SK-N-SH (cell line): ENCODE measurements at regions not wholly inside any gene's neighbourhood (a gene's known extent, or its start where the extent isn't known, plus 50 kb on each side); places are given as distances from the start of the nearest gene placed in this dataset.

Experiments
- CTCF ChIP-seq: fragments of 200-600 bp; sonication (generic); IDR thresholded peaks from 2 replicates; pipeline ENCODE4 v1.6.1; 2017; ENCODE audit warnings: antibody characterized with exemption, mild to moderate bottlenecking, moderate library complexity
- GABPA ChIP-seq: IDR thresholded peaks from 2 replicates; pipeline ENCODE4 v1.4.0; 2012; ENCODE audit warnings: low read depth, mild to moderate bottlenecking
- JUND ChIP-seq: IDR thresholded peaks from 2 replicates; pipeline ENCODE4 v1.4.0; 2012
- POLR2AphosphoS5 ChIP-seq: IDR thresholded peaks from 2 replicates; pipeline ENCODE4 v1.6.1; 2012; ENCODE audit warnings: low read depth, low read length
- TCF12 ChIP-seq: IDR thresholded peaks from 2 replicates; pipeline ENCODE4 v1.4.0; 2012
- TF ChIP-seq, protein P1 (sequence below): IDR thresholded peaks from 2 replicates; pipeline ENCODE4 v1.4.0; 2012; ENCODE audit warnings: low read depth

GRCh38 chr5:89267788-89268187 is 384.8 kb upstream of the MEF2C start:
- TF ChIP-seq POLR2AphosphoS5 (no peak), JUND (no peak), TCF12 (no peak), CTCF (no peak), GABPA (no peak)
- TF ChIP-seq, protein P1, sequence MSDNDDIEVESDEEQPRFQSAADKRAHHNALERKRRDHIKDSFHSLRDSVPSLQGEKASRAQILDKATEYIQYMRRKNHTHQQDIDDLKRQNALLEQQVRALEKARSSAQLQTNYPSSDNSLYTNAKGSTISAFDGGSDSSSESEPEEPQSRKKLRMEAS, result no peak
